ENCODE measurements at regions not wholly inside any gene's neighbourhood (a gene's known extent, or its start where the extent isn't known, plus 50 kb on each side); places are given as distances from the start of the nearest gene placed in this dataset.
A peak's percentile ranks its signal among the peaks of the same experiment; 100 is the strongest.

GRCh38 chr13:40103864-40104263, 448.4 kb downstream of the COG6 start:
- no peak for DNase-seq (ENCODE audit: extremely low read depth, low read depth)

GRCh38 chr13:40105231-40105630, 449.8 kb downstream of the COG6 start:
- no peak for DNase-seq (ENCODE audit: extremely low read depth, low read depth)

GRCh38 chr13:40109351-40109844, 453.9 kb downstream of the COG6 start:
- DNase-seq (ENCODE audit: extremely low read depth, low read depth), result peak; percentile 53

- no peak for DNase-seq (ENCODE audit: extremely low read depth, low read depth)
Measured at GRCh38 chr13:40113643-40114304, 458.3 kb downstream of the COG6 start.

- no peak for DNase-seq (ENCODE audit: extremely low read depth, low read depth)
Measured at GRCh38 chr13:40114305-40114896, 458.9 kb downstream of the COG6 start.

GRCh38 chr13:40115426-40115825, 460.0 kb downstream of the COG6 start:
- DNase-seq (ENCODE audit: extremely low read depth, low read depth), result no peak

GRCh38 chr13:40116008-40116407, 460.5 kb downstream of the COG6 start:
- peak; percentile 82 for DNase-seq (ENCODE audit: extremely low read depth, low read depth)

- DNase-seq (ENCODE audit: extremely low read depth, low read depth), result no peak
Measured at GRCh38 chr13:40118337-40118736, 462.9 kb downstream of the COG6 start.

- DNase-seq (ENCODE audit: extremely low read depth, low read depth), result no peak
Measured at GRCh38 chr13:40119852-40120251, 464.4 kb downstream of the COG6 start.

- DNase-seq (ENCODE audit: extremely low read depth, low read depth), result no peak
Measured at GRCh38 chr13:40120288-40120687, 464.8 kb downstream of the COG6 start.

GRCh38 chr13:40120781-40121180, 465.3 kb downstream of the COG6 start:
- DNase-seq (ENCODE audit: extremely low read depth, low read depth), result no peak

- no peak for DNase-seq (ENCODE audit: extremely low read depth, low read depth)
Measured at GRCh38 chr13:40121722-40122121, 466.3 kb downstream of the COG6 start.

GRCh38 chr13:40123962-40124632, 468.6 kb downstream of the COG6 start:
- DNase-seq (ENCODE audit: extremely low read depth, low read depth), result no peak

- DNase-seq (ENCODE audit: extremely low read depth, low read depth), result no peak
Measured at GRCh38 chr13:40124633-40125015, 469.2 kb downstream of the COG6 start.

- DNase-seq (ENCODE audit: extremely low read depth, low read depth), result no peak
Measured at GRCh38 chr13:40125336-40125735, 469.9 kb downstream of the COG6 start.

GRCh38 chr13:40126306-40127085, 471.0 kb downstream of the COG6 start:
- no peak for DNase-seq (ENCODE audit: extremely low read depth, low read depth)

- DNase-seq (ENCODE audit: extremely low read depth, low read depth), result no peak
Measured at GRCh38 chr13:40127476-40127875, 472.0 kb downstream of the COG6 start.

- no peak for DNase-seq (ENCODE audit: extremely low read depth, low read depth)
Measured at GRCh38 chr13:40127925-40128324, 472.5 kb downstream of the COG6 start.

- no peak for DNase-seq (ENCODE audit: extremely low read depth, low read depth)
Measured at GRCh38 chr13:40129467-40129866, 474.0 kb downstream of the COG6 start.

- DNase-seq (ENCODE audit: extremely low read depth, low read depth), result peak; percentile 55
Measured at GRCh38 chr13:40130871-40131636, 475.6 kb downstream of the COG6 start.
